ENCODE measurements at regions not wholly inside any gene's neighbourhood (a gene's known extent, or its start where the extent isn't known, plus 50 kb on each side); places are given as distances from the start of the nearest gene placed in this dataset.

- no peak for TF ChIP-seq CTCF (IDR thresholded peaks at IDR 0.05; ENCODE audit: low read depth, low read length)
- no peaks in the 10 kb centered on the region for H3K36me3 ChIP-seq
- no peaks in the 10 kb centered on the region for H3K9me3 ChIP-seq
- no peak overlapping the region for H3K4me3 ChIP-seq (ENCODE audit: low read depth, low read length)
- no peaks in the 10 kb centered on the region for H3K4me1 ChIP-seq
- no peaks in the 10 kb centered on the region for H3K27me3 ChIP-seq
- no peak for DNase-seq
Observed at GRCh38 chr2:63665091-63665490, 76.3 kb downstream of the MDH1 start.

- H3K36me3 ChIP-seq, result no peaks in the 10 kb centered on the region
- no peaks in the 10 kb centered on the region for H3K9me3 ChIP-seq
- TF ChIP-seq CTCF (IDR thresholded peaks at IDR 0.05; ENCODE audit: low read depth, low read length), result no peak
- DNase-seq, result no peak
- H3K4me1 ChIP-seq, result no peaks in the 10 kb centered on the region
- no peak overlapping the region for H3K4me3 ChIP-seq (ENCODE audit: low read depth, low read length)
- H3K27me3 ChIP-seq, result no peaks in the 10 kb centered on the region
Observed at GRCh38 chr2:63665846-63666475, 77.2 kb downstream of the MDH1 start.

- TF ChIP-seq CTCF (IDR thresholded peaks at IDR 0.05; ENCODE audit: low read depth, low read length), result no peak
- no peak for DNase-seq
- H3K27me3 ChIP-seq, result no peaks in the 10 kb centered on the region
- no peaks in the 10 kb centered on the region for H3K9me3 ChIP-seq
- no peaks in the 10 kb centered on the region for H3K36me3 ChIP-seq
- no peak overlapping the region for H3K4me3 ChIP-seq (ENCODE audit: low read depth, low read length)
- H3K4me1 ChIP-seq, result no peaks in the 10 kb centered on the region
Observed at GRCh38 chr2:63667132-63667700, 78.5 kb downstream of the MDH1 start.

GRCh38 chr2:63668000-63668399 is 79.2 kb downstream of the MDH1 start:
- no peak overlapping the region for H3K4me3 ChIP-seq (ENCODE audit: low read depth, low read length)

GRCh38 chr2:63668466-63668865 is 79.7 kb downstream of the MDH1 start:
- Histone ChIP-seq H3K27me3 (no peaks in the 10 kb centered on the region), H3K4me3 (ENCODE audit: low read depth, low read length) (no peak overlapping the region), H3K4me1 (no peaks in the 10 kb centered on the region), H3K9me3 (no peaks in the 10 kb centered on the region), H3K36me3 (no peaks in the 10 kb centered on the region)
- no peak for TF ChIP-seq CTCF (IDR thresholded peaks at IDR 0.05; ENCODE audit: low read depth, low read length)
- DNase-seq, result no peak

More at GRCh38 chr2:63668000-63668399, 79.2 kb downstream of the MDH1 start:
- Histone ChIP-seq H3K27me3 (no peaks in the 10 kb centered on the region), H3K4me1 (no peaks in the 10 kb centered on the region), H3K36me3 (no peaks in the 10 kb centered on the region), H3K9me3 (no peaks in the 10 kb centered on the region)
- no peak for DNase-seq
- no peak for TF ChIP-seq CTCF (IDR thresholded peaks at IDR 0.05; ENCODE audit: low read depth, low read length)

- no peaks in the 10 kb centered on the region for H3K36me3 ChIP-seq
- no peaks in the 10 kb centered on the region for H3K4me1 ChIP-seq
- H3K27me3 ChIP-seq, result no peaks in the 10 kb centered on the region
- no peak for DNase-seq
- TF ChIP-seq CTCF (IDR thresholded peaks at IDR 0.05; ENCODE audit: low read depth, low read length), result no peak
- H3K9me3 ChIP-seq, result no peaks in the 10 kb centered on the region
- no peak overlapping the region for H3K4me3 ChIP-seq (ENCODE audit: low read depth, low read length)
Observed at GRCh38 chr2:63669596-63669995, 80.8 kb downstream of the MDH1 start.
